ENCODE measurements at regions not wholly inside any gene's neighbourhood (a gene's known extent, or its start where the extent isn't known, plus 50 kb on each side); places are given as distances from the start of the nearest gene placed in this dataset.

- no peak overlapping the region for H3K27ac ChIP-seq (ENCODE audit: low read depth in 1 of 2, low read length in 2 of 2)
- no peaks in the 10 kb centered on the region for H3K4me1 ChIP-seq (ENCODE audit: control insufficient read depth in 1 of 2, insufficient read depth in 2 of 2, low read length in 2 of 2)
- no peak overlapping the region for H3K27ac Mint-ChIP-seq
- H3K27me3 ChIP-seq (ENCODE audit: control insufficient read depth in 2 of 2, insufficient read depth in 2 of 2, low read length in 2 of 2), result peaks cover 3 to 4% of the 10 kb centered on the region in 2 donors
- no peaks in the 10 kb centered on the region for H4K20me1 ChIP-seq (ENCODE audit: insufficient read depth, low read length)
- H2AFZ ChIP-seq (ENCODE audit: insufficient read depth, low read depth, low read length, poor library complexity, severe bottlenecking), result no peak overlapping the region
- peaks cover 0 to 2% (median 0%) of the 10 kb centered on the region in 7 donors for H3K9me3 Mint-ChIP-seq
- no peaks in the 10 kb centered on the region for H3K36me3 Mint-ChIP-seq
- intact Hi-C loops (cut with micrococcal nuclease), result no loop called here
- H3K4me3 Mint-ChIP-seq, result no peak overlapping the region
- H3K9me3 ChIP-seq (replicated peaks in 1 of 2; ENCODE audit: control insufficient read depth in 1 of 2, insufficient read depth in 1 of 2, low read length in 2 of 2), result no peaks in the 10 kb centered on the region
- H3K4me3 ChIP-seq (replicated peaks in 1 of 3; ENCODE audit: low read depth in 2 of 3, low read length in 3 of 3), result no peak overlapping the region
- H3K9ac ChIP-seq (ENCODE audit: insufficient read depth, low read length, poor library complexity, severe bottlenecking), result no peak overlapping the region
- no peaks in the 10 kb centered on the region for H3K79me2 ChIP-seq (ENCODE audit: insufficient read depth, low read length)
- TF ChIP-seq CTCF (IDR thresholded peaks at IDR 0.05), result no peak
- H3K36me3 ChIP-seq (replicated peaks in 1 of 2; ENCODE audit: control insufficient read depth in 1 of 2, insufficient read depth in 2 of 2, low read length in 2 of 2), result no peaks in the 10 kb centered on the region
- WGBS (ENCODE audit: insufficient coverage), result 60% methylated on average over 1 of the region's 7 CpGs
- peaks cover 8 to 21% (median 18%) of the 10 kb centered on the region in 3 donors for H3K27me3 Mint-ChIP-seq (ENCODE audit: low read depth in 3 of 3)
- no peak overlapping the region for H3K4me2 ChIP-seq (replicated peaks; ENCODE audit: extremely low read depth, low read length, poor library complexity, severe bottlenecking)
- no peak for DNase-seq
- H3K4me1 Mint-ChIP-seq, result no peaks in the 10 kb centered on the region
Measured at GRCh38 chr15:72971766-72972165, 80.5 kb upstream of the NEO1 start.

- no peak overlapping the region for H3K27ac Mint-ChIP-seq
- H3K4me3 Mint-ChIP-seq, result no peak overlapping the region
- DNase-seq, result no peak
- Histone ChIP-seq H3K4me3 (replicated peaks in 1 of 3; ENCODE audit: low read depth in 2 of 3, low read length in 3 of 3) (no peak overlapping the region), H3K27me3 (ENCODE audit: control insufficient read depth in 2 of 2, insufficient read depth in 2 of 2, low read length in 2 of 2) (peaks cover 3 to 4% of the 10 kb centered on the region in 2 donors), H3K9me3 (replicated peaks in 1 of 2; ENCODE audit: control insufficient read depth in 1 of 2, insufficient read depth in 1 of 2, low read length in 2 of 2) (no peaks in the 10 kb centered on the region), H3K4me1 (ENCODE audit: control insufficient read depth in 1 of 2, insufficient read depth in 2 of 2, low read length in 2 of 2) (no peaks in the 10 kb centered on the region), H3K27ac (ENCODE audit: low read depth in 1 of 2, low read length in 2 of 2) (no peak overlapping the region), H3K36me3 (replicated peaks in 1 of 2; ENCODE audit: control insufficient read depth in 1 of 2, insufficient read depth in 2 of 2, low read length in 2 of 2) (no peaks in the 10 kb centered on the region), H4K20me1 (ENCODE audit: insufficient read depth, low read length) (no peaks in the 10 kb centered on the region), H3K4me2 (replicated peaks; ENCODE audit: extremely low read depth, low read length, poor library complexity, severe bottlenecking) (no peak overlapping the region), H3K79me2 (ENCODE audit: insufficient read depth, low read length) (no peaks in the 10 kb centered on the region), H2AFZ (ENCODE audit: insufficient read depth, low read depth, low read length, poor library complexity, severe bottlenecking) (no peak overlapping the region), H3K9ac (ENCODE audit: insufficient read depth, low read length, poor library complexity, severe bottlenecking) (no peak overlapping the region)
- no peaks in the 10 kb centered on the region for H3K4me1 Mint-ChIP-seq
- H3K36me3 Mint-ChIP-seq, result no peaks in the 10 kb centered on the region
- 37% methylated on average over 10 of the region's 12 CpGs for WGBS (ENCODE audit: insufficient coverage)
- peaks cover 8 to 21% (median 18%) of the 10 kb centered on the region in 3 donors for H3K27me3 Mint-ChIP-seq (ENCODE audit: low read depth in 3 of 3)
- H3K9me3 Mint-ChIP-seq, result peaks cover 0 to 4% (median under 1%) of the 10 kb centered on the region in 7 donors
- TF ChIP-seq CTCF (IDR thresholded peaks at IDR 0.05), result no peak
- intact Hi-C loops (cut with micrococcal nuclease), result no loop called here
Measured at GRCh38 chr15:72970933-72971760, 81.1 kb upstream of the NEO1 start.
